ENCODE measurements at regions not wholly inside any gene's neighbourhood (a gene's known extent, or its start where the extent isn't known, plus 50 kb on each side); places are given as distances from the start of the nearest gene placed in this dataset.
A peak's percentile ranks its signal among the peaks of the same experiment; 100 is the strongest.

GRCh38 chr6:12602951-12603672 lies 113.5 kb upstream of the PHACTR1 start:
- no peaks in the 10 kb centered on the region for H3K27me3 ChIP-seq
- TF ChIP-seq CTCF (IDR thresholded peaks at IDR 0.05), result peak; percentile 57 to 73
- no peaks in the 10 kb centered on the region for H3K36me3 ChIP-seq
- no peaks in the 10 kb centered on the region for H3K9me3 ChIP-seq
- H3K4me3 ChIP-seq, result no peak overlapping the region
- peaks cover 0 to 26% (median 16%) of the 10 kb centered on the region in 4 donors for H3K4me1 ChIP-seq
- intact Hi-C loops (cut with DNase I; ENCODE audit: low total_unique reads), result loop anchor here (5.0 kb wide), 1 partner anchor 311 kb away; the partner anchor contains the start of gene EDN1
- DNase-seq, result peak; percentile 33 to 70
- H3K27ac ChIP-seq, result no peak overlapping the region

- Histone ChIP-seq H3K36me3 (no peaks in the 10 kb centered on the region), H3K4me1 (peaks cover 0 to 32% (median 19%) of the 10 kb centered on the region in 4 donors), H3K27me3 (no peaks in the 10 kb centered on the region), H3K9me3 (no peaks in the 10 kb centered on the region), H3K27ac (no peak overlapping the region), H3K4me3 (no peak overlapping the region)
- DNase-seq, result no peak
- TF ChIP-seq CTCF (IDR thresholded peaks at IDR 0.05), result no peak
- intact Hi-C loops (cut with DNase I; ENCODE audit: low total_unique reads), result loop anchor here (5.0 kb wide), 1 partner anchor 311 kb away; the partner anchor contains the start of gene EDN1
Observed at GRCh38 chr6:12603673-12604049, 112.9 kb upstream of the PHACTR1 start.

DNA sequence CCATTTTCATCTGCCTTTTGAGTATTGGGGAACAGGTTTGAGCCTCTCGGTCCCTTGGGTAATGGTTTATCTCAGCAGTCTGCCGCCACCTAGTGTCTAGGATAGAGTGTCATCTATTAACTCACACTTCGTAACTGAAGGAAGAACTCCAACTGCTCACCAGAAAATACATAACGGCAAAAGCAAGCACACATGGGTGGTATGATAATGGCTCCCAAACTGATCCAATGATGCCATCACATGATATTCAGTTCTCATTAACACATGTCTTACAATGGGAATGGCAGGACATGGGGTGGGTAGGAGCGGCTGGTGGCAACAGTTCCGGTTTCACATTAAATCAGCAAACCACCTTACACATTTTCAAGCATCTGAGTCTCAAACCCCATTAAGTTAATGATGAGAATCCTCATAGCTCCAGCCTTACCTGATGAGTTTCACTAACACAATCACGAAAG lies 110.7 kb upstream of the PHACTR1 start:
- intact Hi-C loops (cut with DNase I; ENCODE audit: low total_unique reads), result loop anchor here (5.0 kb wide), 1 partner anchor 944 kb away; no protein-coding TSS in a partner anchor
- peaks cover 0 to 36% (median 22%) of the 10 kb centered on the region in 4 donors for H3K4me1 ChIP-seq
- no peaks in the 10 kb centered on the region for H3K36me3 ChIP-seq
- H3K27ac ChIP-seq, result no peak overlapping the region
- H3K27me3 ChIP-seq, result no peaks in the 10 kb centered on the region
- peak; percentile 56 to 63 for TF ChIP-seq CTCF (IDR thresholded peaks at IDR 0.05)
- H3K4me3 ChIP-seq, result no peak overlapping the region
- no peaks in the 10 kb centered on the region for H3K9me3 ChIP-seq
- DNase-seq, result peak in 1 of 2 donors; percentile 26

GRCh38 chr6:12606616-12607015 lies 110.0 kb upstream of the PHACTR1 start:
- no peak for DNase-seq
- H3K9me3 ChIP-seq, result no peaks in the 10 kb centered on the region
- peak overlapping the region in 1 of 2 donors; percentile 21 for H3K27ac ChIP-seq
- intact Hi-C loops (cut with DNase I; ENCODE audit: low total_unique reads), result loop anchor here (5.0 kb wide), 1 partner anchor 944 kb away; no protein-coding TSS in a partner anchor
- H3K36me3 ChIP-seq, result no peaks in the 10 kb centered on the region
- TF ChIP-seq CTCF (IDR thresholded peaks at IDR 0.05), result no peak
- no peaks in the 10 kb centered on the region for H3K27me3 ChIP-seq
- peaks cover 0 to 31% (median 19%) of the 10 kb centered on the region in 4 donors for H3K4me1 ChIP-seq
- no peak overlapping the region for H3K4me3 ChIP-seq

DNA sequence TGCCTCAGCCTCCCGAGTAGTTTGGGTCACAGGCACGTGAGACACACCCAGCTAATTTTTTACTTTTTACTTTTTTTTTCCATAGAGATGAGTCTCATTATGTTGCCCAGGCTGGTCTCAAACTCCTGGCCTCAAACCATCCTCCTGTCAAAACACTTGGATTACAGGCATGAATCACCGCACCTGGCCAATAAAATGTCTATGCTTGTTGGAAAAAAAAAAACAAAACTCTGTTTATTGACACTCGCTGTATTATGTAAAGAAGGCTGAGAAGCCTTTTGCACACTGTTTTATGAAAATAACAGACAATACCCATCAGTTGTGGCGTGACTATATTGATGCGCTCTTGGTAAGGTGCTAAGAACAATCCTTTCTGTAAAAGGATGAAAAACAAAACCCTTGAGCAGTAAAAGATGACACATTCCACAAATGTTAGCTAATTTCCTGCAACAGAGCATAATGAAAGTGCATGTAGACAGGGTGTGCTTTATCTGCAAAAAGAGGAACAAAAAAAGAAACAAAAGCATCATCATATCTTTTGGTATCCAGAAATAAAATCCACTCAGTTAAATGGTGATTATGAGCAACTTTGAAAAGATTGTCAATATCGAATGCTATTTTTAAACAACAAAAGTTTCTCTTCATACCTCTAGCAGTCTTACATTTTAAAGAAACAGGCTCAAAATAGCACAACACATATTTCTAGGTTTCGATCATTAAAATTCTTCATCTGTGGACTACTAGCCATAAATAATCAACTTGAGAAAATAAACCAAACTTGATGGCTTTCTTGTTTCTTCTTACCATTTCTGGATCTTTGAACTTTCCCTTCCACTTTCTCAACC lies 108.3 kb upstream of the PHACTR1 start:
- H3K36me3 ChIP-seq, result no peaks in the 10 kb centered on the region
- intact Hi-C loops (cut with DNase I; ENCODE audit: low total_unique reads), result loop anchor here (5.0 kb wide), 1 partner anchor 946 kb away; no protein-coding TSS in a partner anchor
- peaks cover 0 to 17% (median 10%) of the 10 kb centered on the region in 4 donors for H3K4me1 ChIP-seq
- no peaks in the 10 kb centered on the region for H3K27me3 ChIP-seq
- no peak for TF ChIP-seq CTCF (IDR thresholded peaks at IDR 0.05)
- H3K9me3 ChIP-seq, result no peaks in the 10 kb centered on the region
- no peak for DNase-seq
- H3K4me3 ChIP-seq, result no peak overlapping the region
- peak overlapping the region in 1 of 2 donors; percentile 25 for H3K27ac ChIP-seq
